ENCODE measurements at regions not wholly inside any gene's neighbourhood (a gene's known extent, or its start where the extent isn't known, plus 50 kb on each side); places are given as distances from the start of the nearest gene placed in this dataset.

DNA sequence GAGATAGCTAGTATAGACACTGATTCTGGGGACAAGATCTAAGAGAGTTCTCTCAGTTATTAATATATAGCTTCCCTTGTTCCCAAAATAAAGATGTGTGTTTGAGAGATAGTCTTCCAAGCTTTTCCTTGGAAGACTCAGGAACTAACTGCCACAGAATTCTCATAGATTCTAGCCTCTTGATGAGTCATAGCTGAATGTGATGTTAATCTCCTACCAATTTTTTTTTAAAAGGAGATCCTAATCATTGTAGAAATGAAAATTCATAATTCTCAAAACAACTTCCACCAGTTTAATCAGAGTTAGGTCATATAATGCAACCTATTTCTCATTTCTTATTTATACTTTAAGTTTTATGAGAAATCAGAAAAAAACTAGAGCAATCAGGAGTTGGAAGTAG, 148.8 kb downstream of the JRKL start:
- no peak overlapping the region for H3K4ac ChIP-seq (ENCODE audit: low read depth, low read length)
- H3K9ac ChIP-seq (ENCODE audit: low read depth, low read length), result no peak overlapping the region
- no peak overlapping the region for H4K91ac ChIP-seq (ENCODE audit: insufficient read depth, low read depth, low read length)
- no peak overlapping the region for H2AK9ac ChIP-seq (replicated peaks; ENCODE audit: low read depth, low read length, poor library complexity)
- no peak overlapping the region for H2AFZ ChIP-seq (replicated peaks; ENCODE audit: low read length, poor library complexity)
- no peaks in the 10 kb centered on the region for H3K9me3 ChIP-seq (ENCODE audit: control insufficient read depth, insufficient read depth, low read length)
- H3K9me1 ChIP-seq (ENCODE audit: insufficient read depth, low read length), result no peaks in the 10 kb centered on the region
- H3K18ac ChIP-seq (ENCODE audit: low read depth, low read length), result no peak overlapping the region
- no peak overlapping the region for H3K4me3 ChIP-seq (ENCODE audit: insufficient read depth, low read depth, low read length)
- ChIA-PET CTCF (no interaction called here), POLR2A (ENCODE audit: unreplicated experiment) (no interaction called here)
- no peak overlapping the region for H2AK5ac ChIP-seq (ENCODE audit: low read depth, low read length)
- ATAC-seq (ENCODE audit: low read depth) (no peak), DNase-seq (no peak)
- H3K23ac ChIP-seq (ENCODE audit: low read depth, low read length), result no peak overlapping the region
- H3K79me1 ChIP-seq (ENCODE audit: low read depth in 1 of 2, low read length in 2 of 2), result no peaks in the 10 kb centered on the region
- no peak overlapping the region for H3K14ac ChIP-seq (replicated peaks; ENCODE audit: low read depth, low read length)
- dilution Hi-C loops (cut with HindIII; ENCODE audit: low sequenced_read_pairs, unreplicated experiment) (no loop called here), intact Hi-C loops (cut with micrococcal nuclease) (no loop called here), in situ Hi-C loops (cut with MboI; ENCODE audit: low sequenced_read_pairs) (no loop called here)
- H2BK5ac ChIP-seq (ENCODE audit: low read depth, low read length, poor library complexity, severe bottlenecking), result no peak overlapping the region
- TF ChIP-seq, protein P1, sequence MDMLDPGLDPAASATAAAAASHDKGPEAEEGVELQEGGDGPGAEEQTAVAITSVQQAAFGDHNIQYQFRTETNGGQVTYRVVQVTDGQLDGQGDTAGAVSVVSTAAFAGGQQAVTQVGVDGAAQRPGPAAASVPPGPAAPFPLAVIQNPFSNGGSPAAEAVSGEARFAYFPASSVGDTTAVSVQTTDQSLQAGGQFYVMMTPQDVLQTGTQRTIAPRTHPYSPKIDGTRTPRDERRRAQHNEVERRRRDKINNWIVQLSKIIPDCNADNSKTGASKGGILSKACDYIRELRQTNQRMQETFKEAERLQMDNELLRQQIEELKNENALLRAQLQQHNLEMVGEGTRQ (IDR thresholded peaks at IDR 0.05; ENCODE audit: low read depth, low read length), result no peak
- TF ChIP-seq, protein P2, sequence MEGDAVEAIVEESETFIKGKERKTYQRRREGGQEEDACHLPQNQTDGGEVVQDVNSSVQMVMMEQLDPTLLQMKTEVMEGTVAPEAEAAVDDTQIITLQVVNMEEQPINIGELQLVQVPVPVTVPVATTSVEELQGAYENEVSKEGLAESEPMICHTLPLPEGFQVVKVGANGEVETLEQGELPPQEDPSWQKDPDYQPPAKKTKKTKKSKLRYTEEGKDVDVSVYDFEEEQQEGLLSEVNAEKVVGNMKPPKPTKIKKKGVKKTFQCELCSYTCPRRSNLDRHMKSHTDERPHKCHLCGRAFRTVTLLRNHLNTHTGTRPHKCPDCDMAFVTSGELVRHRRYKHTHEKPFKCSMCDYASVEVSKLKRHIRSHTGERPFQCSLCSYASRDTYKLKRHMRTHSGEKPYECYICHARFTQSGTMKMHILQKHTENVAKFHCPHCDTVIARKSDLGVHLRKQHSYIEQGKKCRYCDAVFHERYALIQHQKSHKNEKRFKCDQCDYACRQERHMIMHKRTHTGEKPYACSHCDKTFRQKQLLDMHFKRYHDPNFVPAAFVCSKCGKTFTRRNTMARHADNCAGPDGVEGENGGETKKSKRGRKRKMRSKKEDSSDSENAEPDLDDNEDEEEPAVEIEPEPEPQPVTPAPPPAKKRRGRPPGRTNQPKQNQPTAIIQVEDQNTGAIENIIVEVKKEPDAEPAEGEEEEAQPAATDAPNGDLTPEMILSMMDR (conservative IDR thresholded peaks at IDR 0.05; ENCODE audit: low read depth, low read length), result no peak
- TF ChIP-seq MAFK (IDR thresholded peaks at IDR 0.05; ENCODE audit: low read depth, low read length), result no peak
- no peak for TF ChIP-seq NFE2L2 (IDR thresholded peaks at IDR 0.05; ENCODE audit: low read depth, low read length)
- no peak for TF ChIP-seq BHLHE40 (IDR thresholded peaks at IDR 0.05; ENCODE audit: low read depth, low read length)
- TF ChIP-seq MXI1 (IDR thresholded peaks at IDR 0.05; ENCODE audit: borderline replicate concordance, low read depth, low read length), result no peak
- TF ChIP-seq CHD1 (IDR thresholded peaks at IDR 0.05; ENCODE audit: low read depth, low read length), result no peak
- TF ChIP-seq RCOR1 (IDR thresholded peaks at IDR 0.05; ENCODE audit: insufficient replicate concordance, low read length), result no peak
- no peak for TF ChIP-seq MAZ (IDR thresholded peaks at IDR 0.05; ENCODE audit: borderline replicate concordance, low read depth, low read length)
- TF ChIP-seq POLR2A (IDR thresholded peaks at IDR 0.05; ENCODE audit: low read depth, low read length), result no peak
- TF ChIP-seq, protein P3, sequence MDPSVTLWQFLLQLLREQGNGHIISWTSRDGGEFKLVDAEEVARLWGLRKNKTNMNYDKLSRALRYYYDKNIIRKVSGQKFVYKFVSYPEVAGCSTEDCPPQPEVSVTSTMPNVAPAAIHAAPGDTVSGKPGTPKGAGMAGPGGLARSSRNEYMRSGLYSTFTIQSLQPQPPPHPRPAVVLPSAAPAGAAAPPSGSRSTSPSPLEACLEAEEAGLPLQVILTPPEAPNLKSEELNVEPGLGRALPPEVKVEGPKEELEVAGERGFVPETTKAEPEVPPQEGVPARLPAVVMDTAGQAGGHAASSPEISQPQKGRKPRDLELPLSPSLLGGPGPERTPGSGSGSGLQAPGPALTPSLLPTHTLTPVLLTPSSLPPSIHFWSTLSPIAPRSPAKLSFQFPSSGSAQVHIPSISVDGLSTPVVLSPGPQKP (IDR thresholded peaks at IDR 0.05; ENCODE audit: borderline replicate concordance, low read depth, low read length), result no peak
- TF ChIP-seq SMC3 (IDR thresholded peaks at IDR 0.05; ENCODE audit: low read depth, low read length), result no peak
- no peak for TF ChIP-seq RAD21 (IDR thresholded peaks at IDR 0.05; ENCODE audit: low read length)
- no peak overlapping the region for H4K8ac ChIP-seq (ENCODE audit: low read depth in 2 of 2, low read length in 2 of 2)
- H2BK120ac ChIP-seq (ENCODE audit: low read depth, low read length), result no peak overlapping the region
- H3K4me2 ChIP-seq (ENCODE audit: low read depth, low read length), result no peak overlapping the region
- H4K20me1 ChIP-seq (ENCODE audit: insufficient read depth, low read length), result no peaks in the 10 kb centered on the region
- no peak overlapping the region for H3K56ac ChIP-seq (ENCODE audit: extremely low read depth, insufficient read depth, low read length)
- no peaks in the 10 kb centered on the region for H3K4me1 ChIP-seq (ENCODE audit: control insufficient read depth, insufficient read depth, low read length)
- no peak overlapping the region for H2BK20ac ChIP-seq (ENCODE audit: low read depth, low read length)
- no peaks in the 10 kb centered on the region for H3K36me3 ChIP-seq (ENCODE audit: control insufficient read depth, insufficient read depth, low read length)
- no peak overlapping the region for H2BK15ac ChIP-seq (ENCODE audit: low read depth, low read length)
- no peak overlapping the region for H3K27ac ChIP-seq (ENCODE audit: insufficient read depth, low read length)
- no peaks in the 10 kb centered on the region for H3K27me3 ChIP-seq (ENCODE audit: control insufficient read depth, insufficient read depth, low read length)
- no peak overlapping the region for H4K5ac ChIP-seq (ENCODE audit: low read depth, low read length)
- BruUV-seq (replicated peaks), result no TSS peak

All from IMR-90 (cell line).